HL-60 (cell line): ENCODE measurements at regions not wholly inside any gene's neighbourhood (a gene's known extent, or its start where the extent isn't known, plus 50 kb on each side); places are given as distances from the start of the nearest gene placed in this dataset.

Experiments
- GABPA ChIP-seq: IDR thresholded peaks from 2 replicates; pipeline ENCODE4 v1.6.1; 2012; ENCODE audit warnings: low read depth
- POLR2AphosphoS5 ChIP-seq: IDR thresholded peaks from 2 replicates; pipeline ENCODE4 v1.6.1; 2012; ENCODE audit warnings: low read depth
- REST ChIP-seq: IDR thresholded peaks from 2 replicates; pipeline ENCODE4 v1.6.1; 2012; ENCODE audit warnings: low read depth; ENCODE audit not compliant: insufficient replicate concordance
- SPI1 ChIP-seq: IDR thresholded peaks from 2 replicates; pipeline ENCODE4 v1.6.1; 2012; ENCODE audit warnings: low read depth, mild to moderate bottlenecking, borderline replicate concordance
- TF ChIP-seq, protein P1 (sequence below): IDR thresholded peaks from one replicate; pipeline ENCODE4 v1.5.1; 2011; ENCODE audit warnings: low read length, control low read depth, inconsistent platforms; ENCODE audit not compliant: insufficient read depth

DNA sequence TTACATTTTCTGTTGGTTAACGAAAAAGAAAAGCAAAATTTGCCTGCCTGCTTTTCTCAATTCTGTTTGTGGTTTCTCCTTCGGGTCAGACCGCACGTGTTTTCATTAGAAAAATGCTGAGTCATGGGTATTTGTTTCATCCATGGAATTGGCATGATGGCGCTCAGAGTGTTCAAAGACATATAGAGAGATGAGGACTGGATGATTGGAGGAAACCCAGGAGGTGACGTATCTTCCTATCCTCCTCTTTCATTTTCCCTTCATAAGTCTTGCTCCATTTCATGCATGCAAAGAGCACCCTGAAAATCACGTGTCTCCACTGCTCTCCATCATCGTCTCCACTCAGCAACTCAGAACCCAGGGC is 353.8 kb upstream of the WWC1 start:
- TF ChIP-seq, protein P1, sequence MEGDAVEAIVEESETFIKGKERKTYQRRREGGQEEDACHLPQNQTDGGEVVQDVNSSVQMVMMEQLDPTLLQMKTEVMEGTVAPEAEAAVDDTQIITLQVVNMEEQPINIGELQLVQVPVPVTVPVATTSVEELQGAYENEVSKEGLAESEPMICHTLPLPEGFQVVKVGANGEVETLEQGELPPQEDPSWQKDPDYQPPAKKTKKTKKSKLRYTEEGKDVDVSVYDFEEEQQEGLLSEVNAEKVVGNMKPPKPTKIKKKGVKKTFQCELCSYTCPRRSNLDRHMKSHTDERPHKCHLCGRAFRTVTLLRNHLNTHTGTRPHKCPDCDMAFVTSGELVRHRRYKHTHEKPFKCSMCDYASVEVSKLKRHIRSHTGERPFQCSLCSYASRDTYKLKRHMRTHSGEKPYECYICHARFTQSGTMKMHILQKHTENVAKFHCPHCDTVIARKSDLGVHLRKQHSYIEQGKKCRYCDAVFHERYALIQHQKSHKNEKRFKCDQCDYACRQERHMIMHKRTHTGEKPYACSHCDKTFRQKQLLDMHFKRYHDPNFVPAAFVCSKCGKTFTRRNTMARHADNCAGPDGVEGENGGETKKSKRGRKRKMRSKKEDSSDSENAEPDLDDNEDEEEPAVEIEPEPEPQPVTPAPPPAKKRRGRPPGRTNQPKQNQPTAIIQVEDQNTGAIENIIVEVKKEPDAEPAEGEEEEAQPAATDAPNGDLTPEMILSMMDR, result no peak
- TF ChIP-seq POLR2AphosphoS5, result no peak
- TF ChIP-seq REST, result no peak
- no peak for TF ChIP-seq GABPA
- no peak for TF ChIP-seq SPI1
